Fibroblast of skin of abdomen (primary cell): ENCODE measurements at regions not wholly inside any gene's neighbourhood (a gene's known extent, or its start where the extent isn't known, plus 50 kb on each side); places are given as distances from the start of the nearest gene placed in this dataset.

Experiments used
- DNase-seq: peaks from one replicate; pipeline ENCODE4 v3.0.0-alpha.2; 2013

GRCh38 chr14:42149609-42150261 is 543.1 kb downstream of the LRFN5 start:
- DNase-seq = no peak

GRCh38 chr14:42145766-42146165 is 539.1 kb downstream of the LRFN5 start:
- no peak for DNase-seq

- DNase-seq = no peak
Measured at GRCh38 chr14:42143114-42143513, 536.4 kb downstream of the LRFN5 start.

- DNase-seq = no peak
Measured at GRCh38 chr14:42141328-42141727, 534.7 kb downstream of the LRFN5 start.

- DNase-seq = peak; percentile 83
Measured at GRCh38 chr14:42140831-42141279, 534.2 kb downstream of the LRFN5 start.

GRCh38 chr14:42140001-42140400 is 533.3 kb downstream of the LRFN5 start:
- peak; percentile 41 for DNase-seq

- DNase-seq = no peak
Measured at GRCh38 chr14:42138406-42138805, 531.7 kb downstream of the LRFN5 start.

- no peak for DNase-seq
Measured at GRCh38 chr14:42130815-42131214, 524.1 kb downstream of the LRFN5 start.

- DNase-seq = no peak
Measured at GRCh38 chr14:42123526-42123925, 516.9 kb downstream of the LRFN5 start.

- DNase-seq = no peak
Measured at GRCh38 chr14:42113358-42114069, 506.8 kb downstream of the LRFN5 start.

GRCh38 chr14:42112108-42112507 is 505.4 kb downstream of the LRFN5 start:
- peak; percentile 26 for DNase-seq

- DNase-seq = no peak
Measured at GRCh38 chr14:42111355-42111754, 504.7 kb downstream of the LRFN5 start.

GRCh38 chr14:42110167-42110566 is 503.5 kb downstream of the LRFN5 start:
- DNase-seq = peak; percentile 56

- DNase-seq = no peak
Measured at GRCh38 chr14:42095155-42095554, 488.5 kb downstream of the LRFN5 start.

- DNase-seq = peak; percentile 20
Measured at GRCh38 chr14:42090122-42090521, 483.4 kb downstream of the LRFN5 start.

- no peak for DNase-seq
Measured at GRCh38 chr14:42079911-42080310, 473.2 kb downstream of the LRFN5 start.

GRCh38 chr14:42078345-42078744 is 471.7 kb downstream of the LRFN5 start:
- no peak for DNase-seq

GRCh38 chr14:42070031-42070430 is 463.4 kb downstream of the LRFN5 start:
- peak; percentile 52 for DNase-seq

GRCh38 chr14:42057111-42057510 is 450.4 kb downstream of the LRFN5 start:
- peak; percentile 37 for DNase-seq

GRCh38 chr14:42047421-42048055 is 440.9 kb downstream of the LRFN5 start:
- DNase-seq = peak; percentile 46

GRCh38 chr14:42045383-42045782 is 438.7 kb downstream of the LRFN5 start:
- peak; percentile 72 for DNase-seq

GRCh38 chr14:42028607-42029006 is 421.9 kb downstream of the LRFN5 start:
- DNase-seq = no peak

- DNase-seq = no peak
Measured at GRCh38 chr14:42027271-42027670, 420.6 kb downstream of the LRFN5 start.

- no peak for DNase-seq
Measured at GRCh38 chr14:42023452-42023851, 416.8 kb downstream of the LRFN5 start.
